Vagina (tissue), 2 donors: ENCODE measurements at regions not wholly inside any gene's neighbourhood (a gene's known extent, or its start where the extent isn't known, plus 50 kb on each side); places are given as distances from the start of the nearest gene placed in this dataset.

Experiments used
- POLR2A ChIP-seq, 2 donors: fragments of 450-650 bp; IDR thresholded peaks; one replicate each; pipeline ENCODE4 v1.6.1; 2017; ENCODE audit warnings: antibody characterized with exemption in 2 of 2, mild to moderate bottlenecking in 2 of 2, moderate library complexity in 2 of 2
- TF ChIP-seq, protein P1 (sequence below), 3 experiments: fragments of 450-650 bp in 2 of 3; fragments of 200-600 bp in 1 of 3; sonication (generic) in 1 of 3; IDR thresholded peaks; one replicate each; pipeline ENCODE4 v1.5.1; 2017 to 2019; ENCODE audit warnings: antibody characterized with exemption in 3 of 3, mild to moderate bottlenecking in 2 of 3, moderate library complexity in 2 of 3

DNA sequence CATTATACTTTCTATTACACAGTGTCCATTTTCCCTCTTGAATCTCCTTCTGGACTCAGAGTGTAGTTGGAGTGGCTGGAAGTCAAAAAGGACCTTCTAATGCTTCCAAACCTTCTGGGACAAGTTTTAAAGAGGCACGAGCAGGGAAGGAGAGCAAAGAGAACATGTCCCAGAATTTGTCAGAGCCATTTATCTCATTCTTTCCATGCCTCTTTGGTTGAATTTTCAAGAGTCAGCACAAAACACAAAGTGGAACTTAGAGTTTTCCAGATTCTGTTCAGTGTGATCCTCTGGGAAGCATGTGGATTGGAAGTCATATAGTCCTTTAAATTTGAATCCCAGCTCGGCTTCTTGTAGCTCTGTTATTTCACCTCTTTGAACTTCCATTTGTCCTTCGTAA, 138.2 kb upstream of the PWP1 start:
- TF ChIP-seq, protein P1, sequence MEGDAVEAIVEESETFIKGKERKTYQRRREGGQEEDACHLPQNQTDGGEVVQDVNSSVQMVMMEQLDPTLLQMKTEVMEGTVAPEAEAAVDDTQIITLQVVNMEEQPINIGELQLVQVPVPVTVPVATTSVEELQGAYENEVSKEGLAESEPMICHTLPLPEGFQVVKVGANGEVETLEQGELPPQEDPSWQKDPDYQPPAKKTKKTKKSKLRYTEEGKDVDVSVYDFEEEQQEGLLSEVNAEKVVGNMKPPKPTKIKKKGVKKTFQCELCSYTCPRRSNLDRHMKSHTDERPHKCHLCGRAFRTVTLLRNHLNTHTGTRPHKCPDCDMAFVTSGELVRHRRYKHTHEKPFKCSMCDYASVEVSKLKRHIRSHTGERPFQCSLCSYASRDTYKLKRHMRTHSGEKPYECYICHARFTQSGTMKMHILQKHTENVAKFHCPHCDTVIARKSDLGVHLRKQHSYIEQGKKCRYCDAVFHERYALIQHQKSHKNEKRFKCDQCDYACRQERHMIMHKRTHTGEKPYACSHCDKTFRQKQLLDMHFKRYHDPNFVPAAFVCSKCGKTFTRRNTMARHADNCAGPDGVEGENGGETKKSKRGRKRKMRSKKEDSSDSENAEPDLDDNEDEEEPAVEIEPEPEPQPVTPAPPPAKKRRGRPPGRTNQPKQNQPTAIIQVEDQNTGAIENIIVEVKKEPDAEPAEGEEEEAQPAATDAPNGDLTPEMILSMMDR (IDR thresholded peaks at IDR 0.05): no peak
- TF ChIP-seq POLR2A (IDR thresholded peaks at IDR 0.05): no peak
